ENCODE measurements at regions not wholly inside any gene's neighbourhood (a gene's known extent, or its start where the extent isn't known, plus 50 kb on each side); places are given as distances from the start of the nearest gene placed in this dataset.
"Not testable (repeated sequence)": the region's sequence is repeated elsewhere in the genome, so short reads cannot be mapped to it uniquely, and the experiment has no call there.

GRCh38 chr2:111407632-111408194 lies 287.0 kb downstream of the BCL2L11 start:
- H3K27me3 Mint-ChIP-seq; ATAC-seq (ENCODE audit: low read depth); H3K9me3 ChIP-seq (ENCODE audit: control extremely low read depth in 1 of 3, control insufficient read depth in 2 of 3, insufficient read depth in 1 of 3, low read length in 2 of 3); H3K4me2 ChIP-seq (replicated peaks; ENCODE audit: low read depth, low read length, poor library complexity, severe bottlenecking); DNase-seq; H3K4me1 Mint-ChIP-seq; H3K27ac ChIP-seq (ENCODE audit: low read length in 2 of 2); H3K9ac ChIP-seq (ENCODE audit: low read length); H3K4me1 ChIP-seq (ENCODE audit: control insufficient read depth in 2 of 2, insufficient read depth in 2 of 2, low read length in 2 of 2); H3K4me3 Mint-ChIP-seq; H3K9me3 Mint-ChIP-seq (ENCODE audit: insufficient read depth); H3K27me3 ChIP-seq (replicated peaks in 1 of 4; ENCODE audit: control extremely low read depth in 1 of 4, control insufficient read depth in 3 of 4, insufficient read depth in 4 of 4, low read length in 3 of 4); intact Hi-C loops (cut with micrococcal nuclease); H3K36me3 ChIP-seq (replicated peaks in 1 of 2; ENCODE audit: control extremely low read depth in 1 of 2, control insufficient read depth in 1 of 2, extremely low read depth in 1 of 2, insufficient read depth in 2 of 2, low read length in 1 of 2); H4K20me1 ChIP-seq (ENCODE audit: control insufficient read depth, insufficient read depth, low read length, poor library complexity, severe bottlenecking); H2AFZ ChIP-seq (ENCODE audit: insufficient read depth, low read depth, low read length, poor library complexity, severe bottlenecking); H3K4me3 ChIP-seq (ENCODE audit: control extremely low read depth in 1 of 5, extremely low read depth in 1 of 5, insufficient read depth in 1 of 5, low read depth in 2 of 5, low read length in 4 of 5); CTCF ChIA-PET; H3K27ac Mint-ChIP-seq; POLR2A ChIA-PET; H3K79me2 ChIP-seq (ENCODE audit: control insufficient read depth, insufficient read depth, low read length): not testable (repeated sequence)
- WGBS (ENCODE audit: insufficient coverage), result no CpG with 5 or more reads among the region's 11 CpGs

DNA sequence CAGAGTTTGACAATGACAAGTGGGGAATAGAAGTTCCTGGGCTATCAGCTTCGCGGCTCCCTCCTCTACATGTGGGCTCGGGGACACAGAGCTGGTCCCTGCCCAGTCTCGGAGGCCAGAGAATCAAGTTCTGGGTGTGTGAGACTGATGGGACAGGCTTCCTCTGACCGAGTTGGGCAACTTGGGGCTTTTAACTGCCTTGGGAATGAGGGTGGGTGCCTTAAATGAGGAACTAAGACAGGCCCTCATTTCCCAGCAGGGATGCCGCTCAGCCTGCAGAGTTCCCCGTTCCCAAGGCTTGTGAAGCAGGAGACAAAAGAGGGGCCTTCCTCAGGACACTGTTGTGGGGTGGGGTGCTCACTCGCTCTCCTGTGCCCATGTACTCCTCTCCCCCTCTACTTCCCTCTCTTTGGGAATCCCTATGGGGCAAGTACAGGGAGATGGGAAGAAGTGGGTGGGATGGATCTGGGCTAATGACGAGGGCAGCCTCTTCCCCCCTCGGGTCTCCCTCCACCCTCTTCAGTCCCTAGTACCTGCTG lies 290.2 kb downstream of the BCL2L11 start:
- H3K9ac ChIP-seq (ENCODE audit: low read length); H3K79me2 ChIP-seq (ENCODE audit: control insufficient read depth, insufficient read depth, low read length); H3K27me3 Mint-ChIP-seq; H3K36me3 ChIP-seq (replicated peaks in 1 of 2; ENCODE audit: control extremely low read depth in 1 of 2, control insufficient read depth in 1 of 2, extremely low read depth in 1 of 2, insufficient read depth in 2 of 2, low read length in 1 of 2); H4K20me1 ChIP-seq (ENCODE audit: control insufficient read depth, insufficient read depth, low read length, poor library complexity, severe bottlenecking); H3K27ac Mint-ChIP-seq; H3K4me1 ChIP-seq (ENCODE audit: control insufficient read depth in 2 of 2, insufficient read depth in 2 of 2, low read length in 2 of 2); DNase-seq; H2AFZ ChIP-seq (ENCODE audit: insufficient read depth, low read depth, low read length, poor library complexity, severe bottlenecking); CTCF ChIA-PET; H3K27ac ChIP-seq (ENCODE audit: low read length in 2 of 2); POLR2A ChIA-PET; H3K27me3 ChIP-seq (replicated peaks in 1 of 4; ENCODE audit: control extremely low read depth in 1 of 4, control insufficient read depth in 3 of 4, insufficient read depth in 4 of 4, low read length in 3 of 4); H3K4me3 Mint-ChIP-seq; H3K4me1 Mint-ChIP-seq; H3K4me2 ChIP-seq (replicated peaks; ENCODE audit: low read depth, low read length, poor library complexity, severe bottlenecking); H3K9me3 Mint-ChIP-seq (ENCODE audit: insufficient read depth); intact Hi-C loops (cut with micrococcal nuclease); H3K9me3 ChIP-seq (ENCODE audit: control extremely low read depth in 1 of 3, control insufficient read depth in 2 of 3, insufficient read depth in 1 of 3, low read length in 2 of 3); H3K4me3 ChIP-seq (ENCODE audit: control extremely low read depth in 1 of 5, extremely low read depth in 1 of 5, insufficient read depth in 1 of 5, low read depth in 2 of 5, low read length in 4 of 5); ATAC-seq (ENCODE audit: low read depth): not testable (repeated sequence)
- no CpG with 5 or more reads among the region's 10 CpGs for WGBS (ENCODE audit: insufficient coverage)

DNA sequence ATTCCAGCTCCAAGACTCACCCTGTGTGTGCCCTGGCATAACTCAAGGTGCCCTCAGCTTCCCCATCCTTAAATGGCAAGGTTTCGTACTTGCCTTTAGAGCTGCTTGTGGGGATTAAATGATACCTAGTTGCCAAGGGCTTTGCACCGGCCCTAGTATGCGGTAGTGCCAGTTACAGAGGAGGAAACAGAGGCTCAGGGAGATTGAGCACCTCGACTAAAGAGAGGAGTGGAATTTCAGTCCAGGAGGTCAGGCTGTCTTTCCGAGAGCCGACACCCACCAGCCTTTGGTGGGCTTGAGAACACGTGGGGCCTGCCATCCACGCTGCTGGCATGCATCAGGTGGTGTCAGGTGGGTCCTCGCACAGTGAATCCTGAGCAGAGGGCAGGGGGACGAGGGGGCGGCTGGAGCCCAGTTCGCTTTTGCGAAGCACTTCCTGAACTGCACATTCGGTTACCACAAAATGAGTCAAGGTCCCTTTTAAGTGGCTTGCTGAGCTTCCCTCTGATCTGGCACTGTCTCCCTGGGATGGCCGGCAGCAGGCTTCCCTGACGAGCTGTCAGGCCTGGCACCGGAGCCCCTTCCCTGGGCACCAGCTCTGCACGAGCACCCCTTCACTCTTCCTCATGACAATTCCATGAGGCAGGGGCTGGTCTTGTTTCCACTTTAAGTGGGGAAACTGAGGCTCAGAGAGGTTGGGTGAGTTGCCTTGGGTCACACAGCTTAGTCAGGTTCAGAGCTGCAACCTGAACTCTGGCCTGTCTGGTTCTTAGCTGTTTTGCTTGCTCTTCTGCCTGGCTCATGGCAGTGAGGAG lies 291.4 kb downstream of the BCL2L11 start:
- H3K4me3 Mint-ChIP-seq; H3K4me1 ChIP-seq (ENCODE audit: control insufficient read depth in 2 of 2, insufficient read depth in 2 of 2, low read length in 2 of 2); H3K9me3 ChIP-seq (ENCODE audit: control extremely low read depth in 1 of 3, control insufficient read depth in 2 of 3, insufficient read depth in 1 of 3, low read length in 2 of 3); H3K27ac Mint-ChIP-seq; POLR2A ChIA-PET; intact Hi-C loops (cut with micrococcal nuclease); H3K27me3 ChIP-seq (replicated peaks in 1 of 4; ENCODE audit: control extremely low read depth in 1 of 4, control insufficient read depth in 3 of 4, insufficient read depth in 4 of 4, low read length in 3 of 4); H3K4me2 ChIP-seq (replicated peaks; ENCODE audit: low read depth, low read length, poor library complexity, severe bottlenecking); H3K4me1 Mint-ChIP-seq; H3K27me3 Mint-ChIP-seq; DNase-seq; H2AFZ ChIP-seq (ENCODE audit: insufficient read depth, low read depth, low read length, poor library complexity, severe bottlenecking); H3K79me2 ChIP-seq (ENCODE audit: control insufficient read depth, insufficient read depth, low read length); CTCF ChIA-PET; H4K20me1 ChIP-seq (ENCODE audit: control insufficient read depth, insufficient read depth, low read length, poor library complexity, severe bottlenecking); H3K27ac ChIP-seq (ENCODE audit: low read length in 2 of 2); H3K4me3 ChIP-seq (ENCODE audit: control extremely low read depth in 1 of 5, extremely low read depth in 1 of 5, insufficient read depth in 1 of 5, low read depth in 2 of 5, low read length in 4 of 5); H3K36me3 ChIP-seq (replicated peaks in 1 of 2; ENCODE audit: control extremely low read depth in 1 of 2, control insufficient read depth in 1 of 2, extremely low read depth in 1 of 2, insufficient read depth in 2 of 2, low read length in 1 of 2); ATAC-seq (ENCODE audit: low read depth); H3K9ac ChIP-seq (ENCODE audit: low read length); H3K9me3 Mint-ChIP-seq (ENCODE audit: insufficient read depth): not testable (repeated sequence)
- no CpG with 5 or more reads among the region's 18 CpGs for whole genome bisulfite sequencing (ENCODE audit: insufficient coverage)
